Cardiac muscle cell (in vitro differentiated cells and primary cell): ENCODE measurements at regions not wholly inside any gene's neighbourhood (a gene's known extent, or its start where the extent isn't known, plus 50 kb on each side); places are given as distances from the start of the nearest gene placed in this dataset.

Experiments
- DNase-seq, 2 donors: peaks; one replicate each; pipeline versions ENCODE4 v3.0.0 to v3.0.0-alpha.2; 2010 to 2017; ENCODE audit warnings: low read depth in 1 of 2, low spot score in 1 of 2
- H3K27ac ChIP-seq: fragments of 200-600 bp; sonication (generic); 2 replicates; pipeline ENCODE4 v1.5.1; 2016
- H3K27me3 ChIP-seq: fragments of 200-600 bp; sonication (generic); 2 replicates; pipeline ENCODE4 v1.6.0; 2016; ENCODE audit warnings: control low read depth
- H3K36me3 ChIP-seq: fragments of 200-600 bp; sonication (generic); 2 replicates; pipeline ENCODE4 v1.5.1; 2016; ENCODE audit warnings: control low read depth
- H3K4me1 ChIP-seq: fragments of 200-600 bp; sonication (generic); 2 replicates; pipeline ENCODE4 v1.8.1; 2017; ENCODE audit warnings: low read depth, mild to moderate bottlenecking, mixed run types
- H3K4me3 ChIP-seq: fragments of 200-600 bp; sonication (generic); 2 replicates; pipeline ENCODE4 v1.5.1; 2016; ENCODE audit warnings: mild to moderate bottlenecking
- H3K9me3 ChIP-seq: fragments of 200-600 bp; sonication (generic); 2 replicates; pipeline ENCODE4 v1.5.1; 2017; ENCODE audit warnings: low read depth, mild to moderate bottlenecking, control low read depth
- TF ChIP-seq, protein P1 (sequence below): IDR thresholded peaks from 2 replicates; pipeline ENCODE4 v1.5.1; 2012; ENCODE audit warnings: low read depth, mild to moderate bottlenecking, low read length

- no peak overlapping the region for H3K27ac ChIP-seq
- H3K27me3 ChIP-seq = peaks cover 4% of the 10 kb centered on the region
- no peak for DNase-seq
- H3K9me3 ChIP-seq = no peaks in the 10 kb centered on the region
- H3K4me1 ChIP-seq = no peaks in the 10 kb centered on the region
- H3K4me3 ChIP-seq = no peak overlapping the region
- H3K36me3 ChIP-seq = no peaks in the 10 kb centered on the region
- TF ChIP-seq, protein P1, sequence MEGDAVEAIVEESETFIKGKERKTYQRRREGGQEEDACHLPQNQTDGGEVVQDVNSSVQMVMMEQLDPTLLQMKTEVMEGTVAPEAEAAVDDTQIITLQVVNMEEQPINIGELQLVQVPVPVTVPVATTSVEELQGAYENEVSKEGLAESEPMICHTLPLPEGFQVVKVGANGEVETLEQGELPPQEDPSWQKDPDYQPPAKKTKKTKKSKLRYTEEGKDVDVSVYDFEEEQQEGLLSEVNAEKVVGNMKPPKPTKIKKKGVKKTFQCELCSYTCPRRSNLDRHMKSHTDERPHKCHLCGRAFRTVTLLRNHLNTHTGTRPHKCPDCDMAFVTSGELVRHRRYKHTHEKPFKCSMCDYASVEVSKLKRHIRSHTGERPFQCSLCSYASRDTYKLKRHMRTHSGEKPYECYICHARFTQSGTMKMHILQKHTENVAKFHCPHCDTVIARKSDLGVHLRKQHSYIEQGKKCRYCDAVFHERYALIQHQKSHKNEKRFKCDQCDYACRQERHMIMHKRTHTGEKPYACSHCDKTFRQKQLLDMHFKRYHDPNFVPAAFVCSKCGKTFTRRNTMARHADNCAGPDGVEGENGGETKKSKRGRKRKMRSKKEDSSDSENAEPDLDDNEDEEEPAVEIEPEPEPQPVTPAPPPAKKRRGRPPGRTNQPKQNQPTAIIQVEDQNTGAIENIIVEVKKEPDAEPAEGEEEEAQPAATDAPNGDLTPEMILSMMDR = no peak
Observed at GRCh38 chr11:69243496-69244200, 50.3 kb upstream of the MYEOV start.
